B cell (primary cell): ENCODE measurements at regions not wholly inside any gene's neighbourhood (a gene's known extent, or its start where the extent isn't known, plus 50 kb on each side); places are given as distances from the start of the nearest gene placed in this dataset.

ENCODE experiments used
- ATAC-seq: fragments of 200-7000 bp; cut with Tn5 transposase; one replicate; pipeline ENCODE4 v1.10.0; 2021; ENCODE audit warnings: low read depth, mild to moderate bottlenecking, moderate number of reproducible peaks, moderate library complexity
- CTCF ChIA-PET: fragments of 350-600 bp; sonication (Branson Sonifier 250); formaldehyde crosslinking; loops from one replicate; lab custom pipeline; 2021; ENCODE audit warnings: antibody characterized with exemption, inconsistent platforms; lab: Charles Lee
- POLR2A ChIA-PET: fragments of 350-600 bp; sonication (Branson Sonifier 250); formaldehyde crosslinking; loops from one replicate; lab custom pipeline; 2021; ENCODE audit warnings: antibody characterized with exemption; lab: Charles Lee
- DNase-seq: peaks from one replicate; pipeline ENCODE4 v3.0.0; 2013
- H2AFZ ChIP-seq: 2 replicates; pipeline ENCODE4 v1.6.1; 2012; ENCODE audit warnings: mild to moderate bottlenecking, low read depth, low read length; ENCODE audit not compliant: insufficient read depth, poor library complexity, severe bottlenecking
- H3K27ac ChIP-seq, 2 donors: 1 replicate in 1 of 2; 2 replicates in 1 of 2; pipeline ENCODE4 v1.5.1; 2012 to 2013; ENCODE audit warnings: low read length in 2 of 2, mild to moderate bottlenecking in 2 of 2, moderate library complexity in 1 of 2
- H3K27me3 ChIP-seq, 4 experiments: fragments of 200-600 bp in 1 of 4; sonication (generic) in 1 of 4; replicated peaks in 1 of 4; 1 replicate in 2 of 4; 2 replicates in 2 of 4; pipeline versions ENCODE4 v1.6.1 to v1.7.0; 2013 to 2016; ENCODE audit warnings: low read length in 3 of 4, mild to moderate bottlenecking in 2 of 4, mixed read lengths in 1 of 4, moderate library complexity in 1 of 4; ENCODE audit not compliant: insufficient read depth in 4 of 4, control insufficient read depth in 3 of 4; ENCODE audit errors: control extremely low read depth in 1 of 4
- H3K36me3 ChIP-seq, 2 experiments: replicated peaks in 1 of 2; 1 replicate in 1 of 2; 2 replicates in 1 of 2; pipeline versions ENCODE4 v1.6.1 to v1.7.1; 2013; ENCODE audit warnings: low read length in 1 of 2; ENCODE audit not compliant: insufficient read depth in 2 of 2, control insufficient read depth in 1 of 2; ENCODE audit errors: control extremely low read depth in 1 of 2, extremely low read depth in 1 of 2
- H3K4me1 ChIP-seq, 2 donors: fragments of 200-600 bp in 1 of 2; sonication (generic) in 1 of 2; 1 replicate in 1 of 2; 2 replicates in 1 of 2; pipeline versions ENCODE4 v1.5.1 to v1.6.1; 2013 to 2017; ENCODE audit warnings: low read length in 2 of 2; ENCODE audit not compliant: control insufficient read depth in 2 of 2, insufficient read depth in 2 of 2
- H3K4me2 ChIP-seq: replicated peaks from 2 replicates; pipeline ENCODE3; 2012; ENCODE audit warnings: mild to moderate bottlenecking, low read depth, low read length; ENCODE audit not compliant: poor library complexity, severe bottlenecking
- H3K4me3 ChIP-seq, 5 experiments: fragments of 200-600 bp in 1 of 5; sonication (generic) in 1 of 5; 1 replicate in 3 of 5; 2 replicates in 2 of 5; pipeline versions ENCODE4 v1.5.1 to v1.7.0; 2011 to 2016; ENCODE audit warnings: low read length in 4 of 5, mild to moderate bottlenecking in 4 of 5, low read depth in 2 of 5, control low read depth in 1 of 5, moderate library complexity in 1 of 5; ENCODE audit not compliant: insufficient read depth in 1 of 5; ENCODE audit errors: control extremely low read depth in 1 of 5, extremely low read depth in 1 of 5
- H3K79me2 ChIP-seq: fragments of 200-600 bp; sonication (generic); one replicate; pipeline ENCODE4 v1.6.0; 2016; ENCODE audit warnings: low read length; ENCODE audit not compliant: control insufficient read depth, insufficient read depth
- H3K9ac ChIP-seq: fragments of 200-600 bp; sonication (generic); 2 replicates; pipeline ENCODE4 v1.6.1; 2017; ENCODE audit warnings: mild to moderate bottlenecking, low read length, moderate library complexity
- H3K9me3 ChIP-seq, 3 donors: one replicate each; pipeline versions ENCODE4 v1.6.1 to v1.7.1; 2013; ENCODE audit warnings: low read length in 2 of 3; ENCODE audit not compliant: control insufficient read depth in 2 of 3, insufficient read depth in 1 of 3; ENCODE audit errors: control extremely low read depth in 1 of 3
- H4K20me1 ChIP-seq: 2 replicates; pipeline ENCODE4 v1.6.0; 2012; ENCODE audit warnings: mild to moderate bottlenecking, low read length; ENCODE audit not compliant: insufficient read depth, control insufficient read depth, poor library complexity, severe bottlenecking
- H3K27ac Mint-ChIP-seq: one replicate; pipeline ENCODE4 v1.8.0; 2021; ENCODE audit warnings: mixed read lengths
- H3K27me3 Mint-ChIP-seq: one replicate; pipeline ENCODE4 v1.8.0; 2021; ENCODE audit warnings: mixed read lengths
- H3K4me1 Mint-ChIP-seq: one replicate; pipeline ENCODE4 v1.8.0; 2021; ENCODE audit warnings: mixed read lengths
- H3K4me3 Mint-ChIP-seq: one replicate; pipeline ENCODE4 v1.8.0; 2021; ENCODE audit warnings: mixed read lengths
- H3K9me3 Mint-ChIP-seq: one replicate; pipeline ENCODE4 v1.8.0; 2022; ENCODE audit warnings: mixed read lengths; ENCODE audit not compliant: insufficient read depth
- EZH2 ChIP-seq: IDR thresholded peaks from 2 replicates; pipeline ENCODE4 v1.6.1; 2012; ENCODE audit warnings: borderline replicate concordance, low read depth, mild to moderate bottlenecking, moderate library complexity, low read length; ENCODE audit not compliant: insufficient read depth, poor library complexity, severe bottlenecking
- WGBS: methylation state at CpG from one replicate; pipeline ENCODE4 v1.1.5; 2013; ENCODE audit warnings: missing lambda C conversion rate; ENCODE audit not compliant: insufficient coverage; 5-methylcytosine and 5-hydroxymethylcytosine counted together
- intact Hi-C: fragments of 100-400 bp; cut with micrococcal nuclease; formaldehyde crosslinking; loops from one replicate; pipeline ENCODE4 v1.10.0; 2022
- TF ChIP-seq, protein P1 (sequence below): fragments of 200-600 bp; IDR thresholded peaks from one replicate; pipeline ENCODE4 v1.8.0; 2022; ENCODE audit warnings: antibody characterized with exemption, mild to moderate bottlenecking

DNA sequence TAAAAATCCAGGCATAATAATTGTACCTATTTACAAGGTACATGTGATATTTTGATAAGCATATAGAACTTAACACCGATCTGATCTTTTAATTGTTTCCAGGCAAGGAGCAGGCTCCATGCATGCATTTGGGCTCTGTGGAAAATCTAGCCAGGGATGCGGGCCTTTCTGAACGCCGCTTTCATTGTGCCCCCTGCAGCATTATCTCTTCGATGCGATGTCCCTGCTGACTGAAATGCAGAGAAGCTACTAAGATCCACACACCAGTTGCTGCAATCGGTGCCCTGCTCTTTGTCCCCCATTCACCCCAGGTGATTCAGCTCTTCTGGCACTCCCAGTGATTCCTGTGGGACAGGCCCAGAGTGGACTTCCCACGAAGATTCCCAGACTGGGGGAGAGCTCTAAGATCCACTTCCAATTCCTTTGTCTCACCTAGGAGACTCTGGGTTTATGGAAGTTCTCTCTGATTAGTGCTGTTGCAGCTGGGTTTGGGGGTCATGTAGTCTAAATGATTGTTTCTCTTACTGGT is 254.3 kb upstream of the AGA start:
- TF ChIP-seq, protein P1, sequence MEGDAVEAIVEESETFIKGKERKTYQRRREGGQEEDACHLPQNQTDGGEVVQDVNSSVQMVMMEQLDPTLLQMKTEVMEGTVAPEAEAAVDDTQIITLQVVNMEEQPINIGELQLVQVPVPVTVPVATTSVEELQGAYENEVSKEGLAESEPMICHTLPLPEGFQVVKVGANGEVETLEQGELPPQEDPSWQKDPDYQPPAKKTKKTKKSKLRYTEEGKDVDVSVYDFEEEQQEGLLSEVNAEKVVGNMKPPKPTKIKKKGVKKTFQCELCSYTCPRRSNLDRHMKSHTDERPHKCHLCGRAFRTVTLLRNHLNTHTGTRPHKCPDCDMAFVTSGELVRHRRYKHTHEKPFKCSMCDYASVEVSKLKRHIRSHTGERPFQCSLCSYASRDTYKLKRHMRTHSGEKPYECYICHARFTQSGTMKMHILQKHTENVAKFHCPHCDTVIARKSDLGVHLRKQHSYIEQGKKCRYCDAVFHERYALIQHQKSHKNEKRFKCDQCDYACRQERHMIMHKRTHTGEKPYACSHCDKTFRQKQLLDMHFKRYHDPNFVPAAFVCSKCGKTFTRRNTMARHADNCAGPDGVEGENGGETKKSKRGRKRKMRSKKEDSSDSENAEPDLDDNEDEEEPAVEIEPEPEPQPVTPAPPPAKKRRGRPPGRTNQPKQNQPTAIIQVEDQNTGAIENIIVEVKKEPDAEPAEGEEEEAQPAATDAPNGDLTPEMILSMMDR, result no peak
- no peak for TF ChIP-seq EZH2
- Histone ChIP-seq H3K4me2 (no peak overlapping the region), H3K36me3 (no peaks in the 10 kb centered on the region), H2AFZ (no peak overlapping the region), H3K9me3 (peaks cover 0 to 2% (median 0%) of the 10 kb centered on the region in 3 donors), H3K4me1 (no peaks in the 10 kb centered on the region), H3K27me3 (no peaks in the 10 kb centered on the region), H4K20me1 (no peaks in the 10 kb centered on the region), H3K79me2 (no peaks in the 10 kb centered on the region), H3K9ac (no peak overlapping the region), H3K4me3 (no peak overlapping the region), H3K27ac (no peak overlapping the region)
- no peak overlapping the region for H3K4me3 Mint-ChIP-seq
- no peaks in the 10 kb centered on the region for H3K27me3 Mint-ChIP-seq
- CTCF ChIA-PET, result no interaction called here
- intact Hi-C loops, result no loop called here
- H3K9me3 Mint-ChIP-seq, result no peaks in the 10 kb centered on the region
- POLR2A ChIA-PET, result no interaction called here
- DNase-seq (no peak), ATAC-seq (no peak)
- H3K4me1 Mint-ChIP-seq, result no peaks in the 10 kb centered on the region
- WGBS, result 77% methylated on average over 7 of the region's 8 CpGs
- H3K27ac Mint-ChIP-seq, result no peak overlapping the region

DNA sequence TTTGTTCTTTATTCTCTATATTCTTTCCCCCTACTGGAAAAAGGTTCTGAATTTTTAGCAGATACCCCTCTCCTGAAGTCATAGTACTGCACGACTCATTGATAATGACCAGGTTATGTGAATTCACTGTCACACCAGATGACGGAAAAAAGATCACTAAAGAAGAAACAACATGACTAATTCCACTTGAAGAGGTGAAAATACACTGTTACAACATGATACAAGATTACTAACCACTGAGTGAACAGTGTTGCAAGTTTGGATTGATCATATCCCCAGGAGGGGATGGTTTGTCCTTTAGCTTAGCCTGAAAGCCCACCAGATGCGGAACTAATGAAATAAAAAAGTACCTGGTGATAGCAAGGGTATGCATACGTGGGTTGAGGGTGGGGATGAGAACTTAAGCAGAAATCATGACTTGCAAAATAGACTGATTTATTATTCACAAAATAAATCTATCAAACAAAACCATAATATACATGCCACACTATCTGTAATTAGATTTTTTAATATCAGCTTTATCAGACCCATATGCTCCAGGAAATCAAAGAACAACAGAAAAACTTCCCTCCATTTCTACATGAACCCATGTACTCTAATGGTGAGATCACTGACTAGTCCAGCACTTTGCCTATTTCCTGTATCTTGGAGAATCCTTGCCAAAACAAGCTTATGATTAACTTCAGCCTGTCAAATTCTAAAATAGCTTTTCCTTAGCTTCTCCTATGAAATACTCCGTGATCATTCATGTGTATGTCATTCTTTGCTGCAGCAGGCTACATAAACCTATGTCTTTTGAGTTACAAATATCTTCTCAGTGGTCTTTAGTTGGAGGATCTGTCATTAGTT is 257.4 kb upstream of the AGA start:
- CTCF ChIA-PET, result no interaction called here
- no CpG with 5 or more reads among the region's 5 CpGs for WGBS

More for the DNA sequence above, 257.4 kb upstream of the AGA start:
- H3K27me3 Mint-ChIP-seq, result no peaks in the 10 kb centered on the region
- no peaks in the 10 kb centered on the region for H3K79me2 ChIP-seq
- no peak overlapping the region for H3K9ac ChIP-seq
- ATAC-seq (no peak), DNase-seq (no peak)
- H3K4me2 ChIP-seq, result no peak overlapping the region
- H3K36me3 ChIP-seq, result no peaks in the 10 kb centered on the region
- H3K27me3 ChIP-seq, result no peaks in the 10 kb centered on the region
- POLR2A ChIA-PET, result no interaction called here
- H2AFZ ChIP-seq, result no peak overlapping the region
- no peak overlapping the region for H3K4me3 ChIP-seq
- H3K4me1 ChIP-seq, result no peaks in the 10 kb centered on the region
- H3K9me3 ChIP-seq, result peaks cover 0 to 2% (median 0%) of the 10 kb centered on the region in 3 donors
- TF ChIP-seq, protein P1, result no peak
- no peak for TF ChIP-seq EZH2
- no peaks in the 10 kb centered on the region for H3K4me1 Mint-ChIP-seq
- no peak overlapping the region for H3K27ac ChIP-seq
- H3K9me3 Mint-ChIP-seq, result no peaks in the 10 kb centered on the region
- no peaks in the 10 kb centered on the region for H4K20me1 ChIP-seq
- H3K4me3 Mint-ChIP-seq, result no peak overlapping the region
- no peak overlapping the region for H3K27ac Mint-ChIP-seq
- intact Hi-C loops, result no loop called here
